PFSK-1 (cell line): ENCODE measurements at regions not wholly inside any gene's neighbourhood (a gene's known extent, or its start where the extent isn't known, plus 50 kb on each side); places are given as distances from the start of the nearest gene placed in this dataset.

Source experiments
- POLR2AphosphoS5 ChIP-seq: IDR thresholded peaks from 2 replicates; pipeline ENCODE4 v1.6.1; 2012; ENCODE audit warnings: low read depth, mild to moderate bottlenecking, control low read depth, low read length, moderate library complexity
- SIN3A ChIP-seq: IDR thresholded peaks from 2 replicates; pipeline ENCODE4 v1.6.1; 2012; ENCODE audit warnings: mild to moderate bottlenecking, low read length, moderate library complexity, borderline replicate concordance; ENCODE audit not compliant: insufficient read depth
- TAF1 ChIP-seq: IDR thresholded peaks from 2 replicates; pipeline ENCODE4 v1.6.1; 2012; ENCODE audit warnings: low read length, control low read depth, borderline replicate concordance; ENCODE audit not compliant: insufficient read depth
- TF ChIP-seq, protein P1 (sequence below), 2 experiments: IDR thresholded peaks; 2 replicates each; pipeline versions ENCODE4 v1.6.1 to v1.8.0; 2011 to 2012; ENCODE audit warnings: low read depth in 2 of 2, low read length in 2 of 2, control low read depth in 1 of 2, inconsistent platforms in 1 of 2, mild to moderate bottlenecking in 1 of 2, moderate library complexity in 1 of 2; ENCODE audit not compliant: insufficient read depth in 1 of 2

DNA sequence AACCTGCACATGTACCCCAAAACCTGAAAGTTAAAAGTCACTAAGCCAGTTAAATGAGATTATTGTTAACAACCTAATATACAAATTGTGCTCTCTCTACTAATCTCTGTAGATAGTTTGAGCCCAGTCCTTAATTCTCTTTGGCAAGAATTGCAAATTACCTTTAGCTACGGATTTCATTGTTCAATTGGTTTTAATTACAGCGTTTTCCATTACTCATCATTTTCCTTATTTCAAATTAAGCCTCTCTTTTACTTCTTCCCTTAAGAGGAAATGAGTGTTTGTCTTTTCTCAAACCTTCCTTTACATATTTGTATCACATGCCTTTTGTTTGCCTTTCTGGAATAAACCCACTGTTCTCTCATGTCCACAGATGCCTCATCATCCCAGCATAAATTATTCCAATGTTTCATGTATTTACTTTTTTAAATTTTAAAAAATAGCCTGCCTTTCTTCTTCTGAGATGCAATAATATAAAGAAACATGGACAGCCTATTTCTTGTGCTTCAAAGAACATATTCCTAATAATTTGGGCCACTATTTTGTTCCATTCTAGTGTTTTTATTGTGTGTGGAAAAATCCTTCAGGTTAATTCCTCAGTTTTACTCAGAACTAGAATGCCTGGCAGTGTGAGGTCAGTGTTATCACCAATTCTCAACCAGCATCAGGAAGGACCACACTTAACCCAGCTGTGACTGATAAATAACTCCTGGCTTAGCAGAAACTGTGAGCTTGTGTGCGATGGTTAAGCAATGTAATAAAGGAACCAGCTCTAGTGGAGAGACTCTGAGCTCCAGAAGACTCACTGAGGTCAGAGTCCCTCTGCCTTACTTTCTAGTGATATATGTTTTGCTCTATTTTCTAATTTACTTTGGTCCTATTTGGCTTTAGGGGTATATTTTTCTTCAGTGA, 600.5 kb downstream of the LTN1 start:
- TF ChIP-seq SIN3A (no peak), POLR2AphosphoS5 (no peak), TAF1 (no peak)
- TF ChIP-seq, protein P1, sequence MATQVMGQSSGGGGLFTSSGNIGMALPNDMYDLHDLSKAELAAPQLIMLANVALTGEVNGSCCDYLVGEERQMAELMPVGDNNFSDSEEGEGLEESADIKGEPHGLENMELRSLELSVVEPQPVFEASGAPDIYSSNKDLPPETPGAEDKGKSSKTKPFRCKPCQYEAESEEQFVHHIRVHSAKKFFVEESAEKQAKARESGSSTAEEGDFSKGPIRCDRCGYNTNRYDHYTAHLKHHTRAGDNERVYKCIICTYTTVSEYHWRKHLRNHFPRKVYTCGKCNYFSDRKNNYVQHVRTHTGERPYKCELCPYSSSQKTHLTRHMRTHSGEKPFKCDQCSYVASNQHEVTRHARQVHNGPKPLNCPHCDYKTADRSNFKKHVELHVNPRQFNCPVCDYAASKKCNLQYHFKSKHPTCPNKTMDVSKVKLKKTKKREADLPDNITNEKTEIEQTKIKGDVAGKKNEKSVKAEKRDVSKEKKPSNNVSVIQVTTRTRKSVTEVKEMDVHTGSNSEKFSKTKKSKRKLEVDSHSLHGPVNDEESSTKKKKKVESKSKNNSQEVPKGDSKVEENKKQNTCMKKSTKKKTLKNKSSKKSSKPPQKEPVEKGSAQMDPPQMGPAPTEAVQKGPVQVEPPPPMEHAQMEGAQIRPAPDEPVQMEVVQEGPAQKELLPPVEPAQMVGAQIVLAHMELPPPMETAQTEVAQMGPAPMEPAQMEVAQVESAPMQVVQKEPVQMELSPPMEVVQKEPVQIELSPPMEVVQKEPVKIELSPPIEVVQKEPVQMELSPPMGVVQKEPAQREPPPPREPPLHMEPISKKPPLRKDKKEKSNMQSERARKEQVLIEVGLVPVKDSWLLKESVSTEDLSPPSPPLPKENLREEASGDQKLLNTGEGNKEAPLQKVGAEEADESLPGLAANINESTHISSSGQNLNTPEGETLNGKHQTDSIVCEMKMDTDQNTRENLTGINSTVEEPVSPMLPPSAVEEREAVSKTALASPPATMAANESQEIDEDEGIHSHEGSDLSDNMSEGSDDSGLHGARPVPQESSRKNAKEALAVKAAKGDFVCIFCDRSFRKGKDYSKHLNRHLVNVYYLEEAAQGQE (IDR thresholded peaks at IDR 0.05; ENCODE audit: insufficient read depth in 1 of 2, low read depth in 2 of 2, low read length in 2 of 2) = no peak
